Retina (tissue), 1 donor: ENCODE measurements at regions not wholly inside any gene's neighbourhood (a gene's known extent, or its start where the extent isn't known, plus 50 kb on each side); places are given as distances from the start of the nearest gene placed in this dataset.
A peak's percentile ranks its signal among the peaks of the same experiment; 100 is the strongest.

Experiments used
- DNase-seq: peaks from one replicate; pipeline ENCODE4 v3.0.0-alpha.2; 2016

DNA sequence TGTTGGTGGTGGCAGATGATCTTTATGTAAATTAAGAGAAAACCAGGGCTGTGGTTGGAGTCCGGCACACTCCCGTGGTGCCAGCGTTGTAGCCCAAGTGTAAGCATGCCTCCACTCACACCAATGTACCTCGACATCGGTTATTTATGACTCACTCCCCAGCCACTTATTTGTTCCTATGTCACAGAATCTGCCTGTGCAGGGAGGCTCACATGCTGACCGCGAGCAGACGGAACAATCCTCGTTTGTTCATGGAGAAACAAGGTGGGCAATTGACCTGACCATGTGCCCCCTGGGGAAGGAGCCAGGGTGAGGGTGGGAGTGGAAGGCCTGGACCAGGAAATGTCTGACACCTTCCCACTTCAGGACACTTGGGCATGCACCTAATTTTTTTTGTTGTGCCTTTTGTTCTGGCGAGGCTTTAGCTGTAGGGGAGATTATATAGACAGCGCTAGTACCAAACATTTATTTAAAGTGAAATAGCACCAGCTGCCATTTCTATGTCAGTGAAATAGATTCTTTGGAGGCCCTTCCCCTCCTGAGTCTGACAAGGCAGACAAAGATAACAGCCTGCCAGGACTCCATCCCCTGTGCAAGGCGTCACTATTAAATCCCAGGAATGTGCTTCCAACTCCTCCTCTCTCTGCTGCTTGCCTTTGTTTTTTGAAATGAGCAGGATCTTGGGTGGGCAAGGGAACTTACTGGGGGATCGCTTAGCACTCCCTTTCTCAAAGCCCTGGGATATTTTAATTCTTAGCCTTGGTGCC is 394.2 kb downstream of the FGF9 start:
- DNase-seq = peak; percentile 24

DNA sequence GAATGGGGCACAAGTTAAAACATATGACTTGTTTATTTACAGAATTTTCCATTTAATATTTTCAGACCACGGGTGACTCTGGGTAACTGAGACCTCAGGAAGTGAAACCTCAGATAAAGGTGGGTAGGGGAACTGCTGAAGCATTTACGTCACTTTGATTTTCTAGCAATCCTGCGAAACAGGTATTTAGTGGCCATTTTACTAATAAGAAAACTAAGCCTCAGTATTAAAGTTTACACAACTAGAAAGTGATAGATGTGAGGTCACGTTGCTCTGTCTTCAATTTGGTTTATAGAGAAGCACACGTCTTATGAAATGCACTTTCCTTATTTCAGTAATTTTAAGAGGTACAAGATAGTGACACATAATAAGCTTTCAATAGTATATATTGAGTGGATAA is 402.8 kb downstream of the FGF9 start:
- no peak for DNase-seq

DNA sequence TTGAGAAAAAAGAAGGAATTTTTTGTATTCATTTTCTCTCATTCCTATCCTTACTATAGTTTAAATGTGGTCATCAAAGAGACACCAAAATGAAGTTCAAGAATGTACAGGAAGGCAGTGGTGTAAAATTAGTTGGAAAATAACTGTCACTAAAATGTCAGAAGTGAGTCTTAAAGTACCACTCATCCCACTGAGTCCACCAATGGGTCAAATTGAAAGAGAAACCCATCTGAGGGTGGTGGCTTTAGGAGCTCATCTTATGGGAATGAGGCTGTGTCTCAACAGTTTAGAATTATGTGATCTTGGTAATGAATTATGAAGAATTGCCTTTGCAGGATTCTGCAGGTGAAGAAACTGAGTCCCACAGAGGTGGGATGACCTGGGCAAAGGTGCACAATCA is 403.5 kb downstream of the FGF9 start:
- DNase-seq = no peak

DNA sequence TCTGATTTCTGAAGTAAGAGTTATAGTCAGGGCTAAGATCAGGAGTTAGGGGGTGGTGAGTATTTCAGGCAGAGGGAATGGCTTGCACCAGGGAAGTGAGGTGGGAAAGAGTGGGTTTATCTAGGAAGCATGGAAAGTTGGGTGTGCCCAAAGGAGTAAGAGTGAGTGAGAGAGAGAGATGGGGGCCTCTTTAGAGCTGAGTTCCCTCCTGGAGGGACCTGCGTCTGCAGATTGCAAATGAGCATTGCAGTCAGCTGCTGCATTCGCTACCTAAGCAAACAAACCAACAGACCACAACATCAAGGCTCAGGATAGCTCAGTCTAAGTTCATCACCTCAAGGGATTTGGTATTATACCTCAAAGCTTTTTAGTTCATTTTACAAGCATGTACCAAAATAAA is 405.8 kb downstream of the FGF9 start:
- DNase-seq = no peak

DNA sequence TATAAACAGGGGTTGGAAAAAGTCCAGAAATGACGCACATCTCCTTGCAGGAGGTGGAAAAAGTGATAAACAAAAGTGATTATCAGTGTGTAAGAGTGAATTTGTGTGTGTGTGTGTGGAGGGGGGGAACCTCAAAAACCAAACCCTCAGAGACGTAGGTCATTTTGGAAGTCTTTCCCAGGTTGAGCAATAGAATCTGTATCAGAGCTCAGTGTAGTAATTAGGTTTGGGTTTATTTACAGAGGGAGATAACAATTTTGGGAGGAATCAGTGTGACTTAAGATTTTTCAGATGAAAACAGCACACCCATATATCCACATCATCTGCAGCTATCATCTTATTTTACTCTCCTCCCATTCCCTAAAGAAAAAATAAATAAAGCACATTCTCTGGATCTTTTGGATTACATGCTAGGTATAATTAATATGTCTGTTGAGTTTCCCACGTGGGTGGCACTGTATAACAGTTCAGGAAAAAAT is 406.4 kb downstream of the FGF9 start:
- no peak for DNase-seq

DNA sequence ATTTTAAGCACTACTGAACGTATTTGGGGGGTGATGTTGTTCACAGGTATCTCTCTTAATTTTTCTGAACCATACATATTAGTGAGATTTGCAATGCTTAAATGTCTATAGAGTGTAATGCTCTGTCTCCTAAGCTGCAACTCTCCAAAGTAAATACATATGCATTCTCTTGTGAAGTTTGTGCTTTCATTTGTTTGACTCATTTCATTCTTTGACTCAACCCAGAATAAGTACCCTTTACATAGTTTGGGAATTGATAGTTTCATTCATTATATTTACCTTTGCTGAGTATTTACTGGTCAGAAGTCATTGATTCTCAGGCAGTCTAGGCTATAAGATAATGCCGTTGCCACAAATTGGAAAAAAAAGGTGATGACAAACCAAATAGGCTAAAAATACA is 406.9 kb downstream of the FGF9 start:
- DNase-seq = no peak

DNA sequence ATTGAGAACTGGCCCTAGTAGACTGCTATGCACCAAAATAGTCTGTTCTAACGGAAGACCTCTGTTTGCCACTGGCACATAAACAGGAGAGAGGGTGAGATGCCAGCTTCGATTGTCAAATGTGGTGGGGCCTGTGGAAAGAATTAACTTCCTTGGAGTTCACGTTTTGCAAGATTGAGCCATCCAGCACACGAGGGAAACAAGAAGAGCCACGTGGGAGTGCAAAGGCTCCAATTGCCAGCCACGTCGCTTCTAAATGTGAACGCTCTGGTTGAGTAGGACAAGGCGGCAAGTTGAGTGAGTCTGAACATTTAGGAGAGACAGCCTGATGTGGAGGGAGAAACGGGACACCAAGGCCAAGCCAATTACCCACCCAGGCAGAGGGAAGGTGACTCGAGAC is 409.1 kb downstream of the FGF9 start:
- DNase-seq = no peak

DNA sequence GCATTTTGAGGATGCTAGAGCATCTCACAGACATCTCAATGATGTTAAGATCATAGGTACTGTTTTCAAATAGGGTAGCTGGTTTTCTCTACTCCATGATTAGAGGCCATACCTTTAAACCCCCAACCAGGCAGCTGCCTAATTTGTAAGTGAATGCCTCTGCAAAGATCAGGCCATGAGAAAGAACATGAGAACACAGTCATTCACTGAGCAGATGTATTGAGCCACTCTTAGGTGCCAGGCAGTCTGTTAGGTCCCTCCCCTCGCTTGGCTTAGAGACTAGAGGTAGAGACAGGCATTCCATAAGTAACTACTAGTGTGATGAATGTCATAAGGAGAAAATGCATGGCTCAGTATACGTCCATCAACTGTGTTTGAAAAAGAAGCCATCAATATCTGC is 410.0 kb downstream of the FGF9 start:
- no peak for DNase-seq

DNA sequence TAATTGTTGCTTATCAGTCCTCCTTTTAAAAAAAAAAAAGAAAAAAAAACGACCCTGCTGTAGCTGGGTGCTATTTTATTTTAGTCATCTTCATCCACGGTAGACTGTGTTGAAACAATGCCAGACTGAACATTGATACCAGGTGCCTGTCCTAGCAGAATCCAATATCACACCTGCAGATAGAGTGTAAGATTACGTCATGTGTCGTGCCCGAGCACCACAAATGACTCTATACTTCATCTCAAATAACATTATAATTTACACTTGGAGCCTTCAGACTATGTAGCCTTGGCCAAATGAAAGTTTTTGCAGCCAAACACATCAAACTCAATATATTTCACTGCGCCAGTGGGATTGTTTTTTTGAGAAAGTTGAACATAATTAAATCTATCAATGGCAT is 410.6 kb downstream of the FGF9 start:
- DNase-seq = no peak

DNA sequence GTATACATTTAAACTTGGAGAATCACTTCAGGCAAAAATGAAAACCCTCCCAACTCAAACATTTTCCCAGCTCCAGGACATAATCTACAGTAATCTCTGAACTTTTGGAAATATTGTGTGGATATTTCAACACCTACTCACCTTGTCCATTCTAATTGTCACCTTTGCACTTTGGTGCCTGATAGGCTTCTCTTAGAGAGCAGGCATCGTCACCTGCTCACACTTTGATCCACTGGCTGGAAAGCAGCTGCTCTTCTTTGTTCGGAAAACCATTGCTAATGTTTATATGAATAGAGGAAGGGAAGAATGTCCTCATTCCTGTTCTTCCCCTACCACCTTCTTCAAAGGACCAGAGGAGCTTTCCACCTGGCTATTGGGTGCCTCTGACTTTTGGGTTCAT is 411.2 kb downstream of the FGF9 start:
- no peak for DNase-seq

DNA sequence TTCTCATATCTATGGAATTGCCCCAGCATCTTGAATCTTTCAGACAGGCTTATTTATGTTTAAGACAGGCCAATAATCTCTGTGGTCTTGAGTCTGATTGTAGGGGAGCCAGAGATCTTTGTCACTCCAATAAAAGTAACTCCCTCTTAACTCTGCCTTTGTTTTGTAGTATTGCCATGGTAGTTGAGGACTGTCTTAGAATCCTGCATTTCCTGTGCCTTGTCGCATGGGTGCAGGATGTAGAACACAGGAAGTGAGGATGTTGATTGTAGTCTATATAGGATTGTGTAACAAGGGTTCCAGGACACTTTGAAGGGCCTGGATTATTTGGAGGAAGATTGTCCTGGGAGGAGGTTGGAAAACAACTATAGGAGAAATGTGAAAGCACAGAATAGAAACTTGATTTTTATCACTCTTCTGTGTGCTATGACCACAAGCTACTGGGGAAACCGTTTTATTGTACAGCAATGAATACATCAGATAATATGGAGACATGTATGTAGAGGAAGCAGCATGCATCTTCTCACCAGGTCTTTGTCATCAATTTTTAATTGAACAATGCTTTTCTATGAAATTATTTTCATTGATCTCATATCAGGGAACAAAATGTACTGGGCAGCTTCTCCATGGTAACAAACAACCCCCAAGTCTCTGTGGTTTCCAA is 411.7 kb downstream of the FGF9 start:
- DNase-seq = no peak

DNA sequence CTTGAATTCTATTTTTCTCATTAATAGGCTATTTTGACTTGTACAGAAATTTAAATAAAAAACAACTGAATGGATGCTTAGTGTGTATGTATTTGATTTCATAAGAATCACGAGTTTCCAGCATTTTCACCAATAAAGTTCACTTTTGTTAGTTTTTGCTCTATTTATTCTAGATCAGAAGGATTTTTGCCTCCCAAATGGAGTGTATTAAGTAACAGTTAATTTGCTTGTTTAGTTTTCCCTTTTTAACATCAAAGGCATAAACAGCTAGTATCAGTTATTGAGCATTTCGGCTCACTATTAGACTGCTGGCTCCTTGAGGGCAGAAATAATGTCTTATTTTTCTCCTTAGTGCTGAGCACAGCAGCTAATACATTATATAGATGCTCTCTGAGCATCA is 414.1 kb downstream of the FGF9 start:
- no peak for DNase-seq

DNA sequence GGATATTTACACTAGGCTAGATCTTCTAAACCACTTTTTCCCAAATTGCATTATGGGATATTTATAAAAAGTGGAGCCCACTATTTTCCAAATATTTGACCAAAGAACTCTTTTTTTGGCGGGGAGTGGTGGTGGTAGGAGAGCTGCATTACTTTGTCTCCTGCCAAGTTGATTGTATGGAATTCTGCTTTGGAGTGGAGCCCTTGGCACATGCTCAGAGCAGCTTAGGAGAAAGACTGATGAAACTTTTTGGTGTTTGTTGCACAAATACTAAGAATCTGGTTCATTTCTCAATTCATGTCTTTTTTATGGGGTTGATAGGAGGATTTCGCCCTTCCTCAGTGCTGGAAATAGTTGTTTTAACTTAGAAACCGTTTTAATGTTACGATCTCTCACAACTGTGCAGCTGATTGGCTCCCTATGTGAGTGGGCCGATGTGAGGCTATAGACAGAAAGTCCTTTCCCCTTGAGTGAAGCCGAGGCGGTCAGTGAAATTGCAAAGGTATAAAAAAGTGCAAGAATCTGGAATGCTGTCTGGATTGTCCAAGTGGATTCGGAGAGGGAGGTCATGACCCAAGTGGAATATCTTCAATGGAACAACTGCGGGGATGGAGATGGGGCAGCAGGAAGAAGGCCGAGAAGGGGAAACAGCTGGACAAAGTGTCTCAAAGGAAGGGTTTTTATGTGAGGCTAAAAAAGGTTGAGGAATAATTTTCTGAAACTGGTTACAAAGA is 415.9 kb downstream of the FGF9 start:
- DNase-seq = no peak

DNA sequence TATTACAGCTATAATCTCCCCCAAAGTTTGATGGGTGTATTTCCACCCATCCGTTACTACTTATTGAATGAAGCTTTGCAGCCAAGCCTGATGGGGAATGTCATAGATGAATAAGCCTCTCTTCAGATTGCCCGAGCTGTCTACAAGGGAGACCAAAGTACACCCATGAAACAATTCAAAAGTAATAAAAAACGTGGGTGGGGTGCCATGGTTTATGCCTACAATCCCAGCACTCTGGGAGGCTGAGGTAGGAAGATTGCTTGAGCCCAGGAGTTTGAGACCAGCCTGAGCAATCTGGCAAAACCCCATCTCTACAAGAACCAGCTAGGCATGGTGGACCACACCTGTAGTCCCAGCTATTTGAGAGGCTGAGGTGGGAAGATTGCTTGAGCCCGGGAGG is 419.2 kb downstream of the FGF9 start:
- DNase-seq = no peak

DNA sequence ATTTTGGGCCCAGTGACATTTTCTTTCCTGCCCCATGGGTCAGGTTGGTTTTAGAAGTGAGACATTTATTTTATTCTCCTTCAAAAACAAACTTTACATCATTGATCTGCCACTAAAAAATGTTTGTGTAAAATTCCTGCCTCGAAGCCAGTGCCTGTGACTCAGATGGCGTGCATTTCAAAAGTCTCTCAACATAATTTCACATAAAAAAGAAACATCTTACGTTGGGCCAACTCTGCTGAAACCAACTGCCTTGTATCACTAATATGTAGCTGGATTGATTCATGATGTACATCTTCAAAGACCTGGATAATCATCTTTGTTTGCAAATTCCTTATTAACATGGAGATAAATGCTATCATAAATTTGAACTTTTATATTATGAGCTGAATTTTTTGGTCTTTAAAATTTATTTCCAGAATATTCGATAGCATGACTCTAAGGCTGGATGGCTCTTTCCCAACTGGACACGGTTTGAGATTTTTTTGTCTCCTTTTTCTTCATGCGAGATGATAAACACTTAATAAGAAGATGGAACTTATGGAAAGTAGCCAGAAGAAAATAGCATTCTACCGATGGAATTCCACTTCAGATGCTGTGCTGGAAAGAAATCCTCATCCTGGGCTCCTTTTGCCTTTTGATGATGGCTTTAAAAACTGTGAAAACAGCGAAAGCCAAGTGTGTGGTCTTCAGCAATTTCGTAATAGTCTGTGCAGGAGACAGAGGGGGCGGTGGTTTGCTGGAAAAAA is 420.5 kb downstream of the FGF9 start:
- no peak for DNase-seq

DNA sequence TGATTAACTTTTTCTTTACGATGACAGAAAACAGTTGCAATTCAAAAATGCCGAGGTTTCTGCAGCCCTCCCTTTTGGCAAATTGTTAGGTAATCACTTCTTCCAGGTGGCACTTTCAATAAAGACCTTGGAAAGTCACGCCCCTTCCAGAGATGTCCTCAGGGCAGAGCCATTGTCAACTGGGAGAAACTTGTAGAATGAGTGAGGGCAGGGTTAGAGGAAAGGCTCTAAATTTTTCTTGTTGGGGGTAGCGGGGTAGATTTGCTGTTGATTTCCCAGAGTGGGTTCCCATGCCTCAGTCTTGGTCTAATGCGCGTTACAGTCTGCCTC is 421.1 kb downstream of the FGF9 start:
- no peak for DNase-seq

DNA sequence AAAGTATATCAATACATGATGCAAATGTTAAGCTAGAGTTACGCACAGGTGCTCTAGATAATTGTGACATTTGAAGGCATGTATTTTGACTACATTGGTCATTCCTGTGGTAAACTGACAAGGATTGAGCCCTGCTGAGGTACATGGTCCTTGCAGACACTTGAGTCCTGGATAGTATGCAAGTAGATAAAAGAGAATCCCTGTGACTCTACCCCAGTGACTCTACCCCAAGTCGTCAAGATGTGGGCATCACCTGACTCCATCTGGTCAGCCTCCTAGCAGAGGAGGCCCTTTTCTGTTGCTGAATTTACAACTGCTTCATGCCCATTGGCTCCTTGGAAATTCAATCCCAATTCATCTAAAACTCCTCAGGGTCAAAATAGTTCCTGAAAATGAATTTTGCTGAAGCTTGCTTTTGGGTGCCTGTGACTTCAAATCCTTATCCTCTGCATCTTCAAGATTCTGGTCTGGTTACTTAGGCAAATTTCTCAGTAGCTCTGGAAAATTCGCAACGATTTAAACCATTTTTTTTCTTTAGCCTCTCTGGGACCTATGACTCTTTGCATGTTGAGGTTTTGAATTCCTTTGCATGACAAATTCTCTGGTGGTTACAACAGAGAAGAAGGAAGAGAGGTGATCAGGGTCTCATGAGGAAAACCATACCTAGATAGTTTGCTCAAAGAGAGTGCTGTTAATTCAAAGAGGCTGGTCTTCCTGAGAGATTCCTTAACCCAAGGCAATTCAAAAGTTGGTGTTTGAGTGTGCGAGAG is 422.1 kb downstream of the FGF9 start:
- DNase-seq = no peak

DNA sequence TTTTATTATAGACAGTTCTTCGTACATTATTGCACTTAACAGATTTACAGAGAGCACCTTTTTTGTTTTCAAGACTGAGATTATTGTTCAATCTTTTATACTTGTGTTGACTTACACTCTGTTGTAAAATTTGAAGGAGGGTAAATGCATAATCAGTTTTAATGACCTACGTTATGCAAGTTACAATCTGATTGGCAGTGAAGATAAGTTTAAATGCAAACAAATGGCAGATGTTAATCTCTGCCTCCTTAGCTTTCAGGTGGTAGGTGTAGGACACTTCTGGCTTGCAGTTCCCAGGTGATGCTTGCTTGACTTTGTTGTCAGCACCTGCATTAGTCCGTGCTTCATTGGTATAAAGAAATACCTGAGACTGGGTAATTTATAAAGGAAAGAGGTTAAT is 424.9 kb downstream of the FGF9 start:
- DNase-seq = no peak

DNA sequence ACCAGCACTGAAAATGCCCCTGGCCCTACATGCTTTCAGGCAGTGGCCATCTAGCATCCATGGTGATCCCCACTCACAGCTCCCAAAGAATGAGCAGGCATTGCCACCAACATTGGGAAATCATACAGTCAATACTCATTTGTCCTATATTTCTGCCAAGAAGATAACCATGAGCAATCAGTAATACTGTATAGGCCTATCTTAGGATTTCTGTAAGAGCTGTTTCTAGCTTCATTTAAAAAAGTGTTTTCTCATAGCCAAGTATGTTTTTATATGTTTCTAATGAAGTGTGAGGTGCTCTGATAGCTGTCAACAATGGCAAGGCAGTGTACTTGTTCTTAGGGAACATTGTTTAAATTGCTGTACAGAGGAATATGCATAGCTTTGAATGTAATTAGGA is 428.7 kb downstream of the FGF9 start:
- no peak for DNase-seq

DNA sequence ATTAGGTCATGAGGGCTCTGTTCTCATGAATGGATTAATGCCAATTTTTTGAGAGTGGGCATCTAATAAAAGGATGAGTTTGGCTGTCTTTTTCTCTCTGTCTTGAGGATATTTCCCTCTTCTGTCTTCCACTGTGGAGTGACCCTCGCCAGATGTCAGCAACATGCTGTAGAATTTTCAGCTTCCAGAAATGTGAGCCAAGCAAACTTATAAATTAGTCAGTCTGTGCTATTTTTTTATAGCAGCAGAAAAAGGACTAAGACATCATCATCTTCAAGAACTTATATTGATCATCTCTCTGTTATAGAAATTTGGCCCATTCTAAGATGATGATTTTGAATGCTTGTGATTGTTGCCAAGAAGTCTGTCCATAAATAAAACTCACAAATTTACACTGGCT is 431.4 kb downstream of the FGF9 start:
- no peak for DNase-seq

DNA sequence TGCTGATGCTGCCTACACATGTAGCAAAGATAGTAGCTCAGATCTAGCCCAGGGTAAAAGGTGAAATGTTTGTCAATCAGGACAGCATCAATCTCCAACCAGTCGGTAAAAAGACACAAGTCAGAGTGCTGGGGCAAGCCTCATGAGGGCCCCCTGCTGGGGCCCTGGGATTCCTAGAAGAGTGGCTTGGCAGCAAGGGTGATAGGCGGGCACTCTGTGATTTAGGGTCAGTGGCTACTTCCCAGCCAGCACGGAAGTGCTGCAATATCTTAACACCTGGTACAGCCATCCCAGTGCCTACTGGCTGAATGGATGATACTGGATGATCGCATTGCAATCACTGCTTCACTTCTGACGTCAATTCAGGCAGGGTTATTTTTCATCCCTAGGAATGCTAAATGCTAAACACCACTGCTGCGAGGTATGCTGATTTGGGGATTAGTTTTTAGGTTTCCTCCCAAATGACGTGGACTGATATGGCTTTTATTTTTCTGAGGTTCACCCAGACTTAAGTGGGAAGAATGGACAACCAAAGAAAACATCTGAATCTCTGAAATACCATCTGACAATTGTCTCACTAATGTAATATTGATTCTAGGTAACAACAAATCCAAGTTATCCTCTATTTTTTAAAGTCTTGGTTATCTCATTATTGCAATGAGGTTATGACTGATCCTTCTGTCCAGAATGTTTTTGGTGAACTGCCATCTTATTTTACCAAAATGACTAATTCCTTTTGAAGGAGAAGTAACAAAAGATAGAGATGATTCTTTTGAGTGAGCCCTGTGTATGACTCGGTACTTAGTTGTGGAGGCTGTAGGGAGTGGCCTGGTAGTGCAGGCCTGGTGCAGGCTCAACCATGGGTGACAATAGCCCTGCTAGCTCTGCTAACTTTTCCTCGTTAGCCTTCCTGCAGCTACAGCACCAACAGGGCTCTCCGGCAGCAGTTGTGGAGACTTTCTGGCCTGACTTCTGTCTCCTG is 432.5 kb downstream of the FGF9 start:
- DNase-seq = no peak
